Activated CD8-positive, alpha-beta memory T cell treated with anti-CD3 and anti-CD28 coated beads, Interleukin-2, amount 50 U/mL, for 48 hours (primary cell): ENCODE measurements at regions not wholly inside any gene's neighbourhood (a gene's known extent, or its start where the extent isn't known, plus 50 kb on each side); places are given as distances from the start of the nearest gene placed in this dataset.

ENCODE experiments used
- DNase-seq: peaks from one replicate; pipeline ENCODE4 v3.0.0-alpha.2; 2020

- DNase-seq = no peak
These were observed 405.3 kb downstream of the RRAGC start for GRCh38 chr1:38454236-38454635.

GRCh38 chr1:38452246-38452645, 405.7 kb upstream of the POU3F1 start:
- no peak for DNase-seq

GRCh38 chr1:38451541-38451993, 405.0 kb upstream of the POU3F1 start:
- no peak for DNase-seq

DNA sequence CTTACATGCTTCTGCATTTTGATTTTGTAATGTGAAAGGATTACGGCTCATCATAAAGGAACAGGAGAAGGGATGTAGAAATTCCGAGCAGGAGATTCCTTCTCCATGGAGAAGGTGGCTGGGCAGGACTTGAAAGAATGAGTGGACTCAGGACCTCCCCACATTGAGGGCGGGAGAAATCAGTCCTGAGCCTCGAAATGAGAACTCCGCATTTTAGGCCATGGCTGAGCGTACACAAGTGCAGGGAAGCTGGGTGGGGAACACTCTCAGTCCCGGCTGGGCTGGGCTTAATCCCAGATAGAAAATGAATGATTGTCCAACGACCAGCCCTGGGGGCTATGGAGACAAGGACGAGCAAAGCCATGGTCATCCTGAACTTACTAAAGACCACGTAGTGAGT, 402.3 kb upstream of the POU3F1 start:
- DNase-seq = no peak

- no peak for DNase-seq
These were observed 400.3 kb upstream of the POU3F1 start for GRCh38 chr1:38446936-38447335.

- DNase-seq = no peak
These were observed 398.3 kb upstream of the POU3F1 start for GRCh38 chr1:38444770-38445442.

- DNase-seq = no peak
These were observed 397.7 kb upstream of the POU3F1 start for GRCh38 chr1:38444311-38444710.

- no peak for DNase-seq
These were observed 393.8 kb upstream of the POU3F1 start for GRCh38 chr1:38440402-38440801.

- no peak for DNase-seq
These were observed 390.2 kb upstream of the POU3F1 start for GRCh38 chr1:38436749-38437148.

DNA sequence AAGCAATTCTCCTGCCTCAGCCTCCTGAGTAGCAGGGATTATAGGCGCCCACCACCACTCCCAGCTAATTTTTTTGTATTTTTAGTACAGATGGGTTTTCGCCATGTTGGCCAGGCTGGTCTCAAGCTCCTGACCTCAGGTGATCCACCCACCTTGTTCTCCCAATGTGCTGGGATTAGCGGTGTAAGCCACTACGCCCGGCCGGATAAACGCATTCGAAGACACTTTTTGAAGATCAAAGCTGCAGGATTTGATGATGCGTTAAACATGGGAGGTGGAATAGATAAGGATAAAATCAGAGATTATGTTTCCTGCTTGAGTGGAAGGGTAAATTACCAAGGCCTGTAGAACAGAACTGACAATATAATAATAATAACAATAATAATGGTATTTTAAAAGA, 389.4 kb upstream of the POU3F1 start:
- no peak for DNase-seq

GRCh38 chr1:38433084-38433722, 386.6 kb upstream of the POU3F1 start:
- no peak for DNase-seq

DNA sequence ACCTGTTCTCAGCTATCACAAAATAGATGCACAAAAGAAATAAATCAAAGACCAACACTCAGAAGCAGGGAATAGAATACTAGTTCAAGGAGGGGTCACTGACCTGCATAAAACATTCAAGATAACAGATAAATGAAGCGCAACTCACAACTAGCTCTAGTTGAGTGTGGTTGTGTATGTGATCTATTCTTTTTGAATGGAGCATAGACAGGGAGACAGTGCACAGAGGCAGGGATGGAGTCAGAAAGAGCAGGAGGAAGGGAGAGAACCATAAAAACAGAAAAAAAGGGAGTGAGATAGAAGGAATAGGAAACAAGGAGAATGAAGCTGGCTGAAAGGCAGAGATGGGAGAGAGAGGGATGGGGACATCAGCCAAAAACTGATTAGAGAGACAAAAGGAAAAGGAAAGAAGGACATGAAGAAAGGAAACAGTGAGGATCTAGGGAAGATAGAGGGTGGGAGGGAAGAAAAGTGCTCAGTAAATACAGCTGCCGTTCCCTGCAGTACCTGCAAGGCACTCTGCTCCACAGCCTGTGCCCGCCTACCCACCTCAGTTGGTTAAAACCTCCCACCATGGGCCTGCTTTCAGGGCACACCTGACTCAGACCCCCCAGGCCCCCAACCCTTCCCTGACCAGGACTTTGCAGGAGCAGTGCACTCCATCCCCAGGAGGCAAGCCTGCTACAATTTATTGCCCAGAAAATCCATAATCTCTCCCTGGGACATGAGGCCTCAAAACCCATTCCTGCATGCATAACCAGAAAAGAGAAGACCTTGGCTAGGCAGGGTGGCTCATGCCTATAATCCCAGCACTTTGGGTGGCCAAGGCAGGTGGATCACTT, 385.2 kb upstream of the POU3F1 start:
- DNase-seq = no peak

GRCh38 chr1:38430949-38431348, 384.4 kb upstream of the POU3F1 start:
- DNase-seq = no peak

- DNase-seq = no peak
These were observed 378.1 kb upstream of the POU3F1 start for GRCh38 chr1:38424677-38425076.

DNA sequence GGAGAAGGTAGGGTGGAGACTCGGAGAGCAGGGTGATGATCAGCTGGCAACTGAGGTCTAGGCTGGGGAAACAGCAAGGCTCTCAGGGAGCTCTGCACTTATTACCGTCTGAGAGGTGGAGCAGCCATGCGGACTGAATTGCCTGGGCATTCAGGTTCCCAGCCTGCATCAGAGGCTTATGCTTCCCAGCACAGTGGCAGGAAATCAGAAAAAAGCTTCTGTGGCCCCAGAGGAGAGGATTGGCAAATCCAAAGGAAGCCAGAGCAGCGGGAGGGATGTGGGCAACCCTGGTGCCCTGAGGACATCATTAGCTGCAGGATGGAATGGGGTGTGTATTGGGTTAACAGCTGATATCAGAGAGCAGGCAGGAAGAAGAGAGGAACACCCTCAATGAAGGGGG, 374.1 kb upstream of the POU3F1 start:
- DNase-seq = no peak

- no peak for DNase-seq
These were observed 371.8 kb upstream of the POU3F1 start for GRCh38 chr1:38418195-38419030.

DNA sequence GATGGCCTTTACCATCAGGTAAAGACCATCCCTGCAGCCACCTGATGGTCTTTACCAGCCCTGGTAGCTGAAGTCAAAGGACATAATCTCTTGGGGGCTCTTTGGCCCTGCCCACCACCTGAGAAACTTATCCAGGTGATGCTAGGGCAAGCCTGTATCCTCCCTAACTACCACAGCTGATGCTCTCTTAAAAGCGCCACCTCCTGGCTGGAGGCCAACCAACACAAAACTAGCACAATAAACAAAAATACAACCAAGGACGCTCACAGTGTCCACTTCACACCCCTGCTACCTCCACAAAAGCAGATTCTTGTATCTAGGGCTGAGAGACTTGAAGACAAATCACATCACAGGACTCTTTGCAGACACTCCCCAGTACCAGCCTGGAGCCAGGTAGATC, 357.1 kb upstream of the POU3F1 start:
- no peak for DNase-seq

DNA sequence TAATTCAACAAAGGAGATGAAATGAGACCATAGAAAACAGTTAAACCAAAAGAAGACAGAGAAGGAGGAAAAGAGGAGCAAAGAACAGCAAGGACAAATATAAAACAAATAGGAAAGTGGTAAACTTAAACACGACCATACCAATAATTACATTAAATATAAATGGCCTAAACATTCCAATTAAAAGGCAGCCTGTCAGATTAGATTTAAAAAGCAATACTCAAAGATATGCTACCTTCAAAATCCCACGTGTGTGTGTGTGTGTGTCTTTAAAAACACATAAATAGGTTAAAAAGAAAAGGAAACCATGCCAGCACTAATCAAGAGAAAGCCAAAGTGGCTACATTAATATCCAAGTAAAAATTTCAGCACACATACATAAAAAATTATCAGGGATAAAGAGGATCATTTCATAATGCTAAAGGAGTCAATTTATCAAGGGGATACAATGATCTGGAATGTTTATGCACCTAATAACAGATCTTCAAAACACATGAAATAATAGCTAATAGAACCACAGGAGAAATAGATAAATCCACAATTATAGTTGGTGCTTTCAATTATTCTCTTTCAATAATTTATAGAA, 355.7 kb upstream of the POU3F1 start:
- DNase-seq = no peak

GRCh38 chr1:38396606-38397005, 350.0 kb upstream of the POU3F1 start:
- no peak for DNase-seq

- no peak for DNase-seq
These were observed 347.7 kb upstream of the POU3F1 start for GRCh38 chr1:38394303-38394702.

GRCh38 chr1:38392861-38393260, 346.3 kb upstream of the POU3F1 start:
- DNase-seq = no peak

GRCh38 chr1:38381256-38381655, 334.7 kb upstream of the POU3F1 start:
- no peak for DNase-seq

DNA sequence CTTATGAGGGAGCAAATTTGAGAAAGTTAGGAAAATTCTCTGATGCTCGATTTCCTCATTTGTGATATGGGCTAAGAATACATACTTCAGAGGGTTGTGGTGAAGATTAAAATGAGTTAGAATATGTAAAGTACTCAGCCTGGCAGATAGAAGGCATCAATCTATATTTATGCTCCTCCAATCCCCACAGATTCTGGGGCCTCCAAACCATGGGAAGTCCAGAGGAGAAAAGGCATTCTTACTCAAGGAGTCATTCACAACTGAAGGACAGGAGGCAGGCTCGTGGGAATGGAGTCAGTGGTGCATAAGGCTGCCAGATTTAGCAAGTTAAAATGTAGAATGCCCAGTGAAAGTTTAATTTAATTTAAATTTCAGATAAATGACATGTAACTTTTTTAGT, 330.0 kb upstream of the POU3F1 start:
- no peak for DNase-seq
